Liver (tissue), 8 donors: ENCODE measurements at regions not wholly inside any gene's neighbourhood (a gene's known extent, or its start where the extent isn't known, plus 50 kb on each side); places are given as distances from the start of the nearest gene placed in this dataset.

ENCODE experiments used
- DNase-seq: peaks from one replicate; pipeline ENCODE4 v3.0.0-alpha.2; 2017; ENCODE audit warnings: low spot score
- H3K27ac ChIP-seq, 2 donors: one replicate each; pipeline ENCODE4 v1.7.0; 2013; ENCODE audit warnings: inconsistent platforms in 2 of 2, low read length in 2 of 2, control low read depth in 1 of 2, low read depth in 1 of 2, mild to moderate bottlenecking in 1 of 2
- H3K27me3 ChIP-seq, 4 donors: one replicate each; pipeline versions ENCODE4 v1.6.1 to v1.7.0; 2013; ENCODE audit warnings: low read length in 3 of 4, inconsistent platforms in 1 of 4, mild to moderate bottlenecking in 1 of 4, moderate library complexity in 1 of 4; ENCODE audit not compliant: control insufficient read depth in 4 of 4, insufficient read depth in 4 of 4
- H3K36me3 ChIP-seq, 4 donors: one replicate each; pipeline versions ENCODE4 v1.6.1 to v1.7.0; 2013; ENCODE audit warnings: low read length in 3 of 4, mild to moderate bottlenecking in 3 of 4, low read depth in 1 of 4, moderate library complexity in 1 of 4; ENCODE audit not compliant: control insufficient read depth in 4 of 4, insufficient read depth in 3 of 4
- H3K4me1 ChIP-seq, 4 donors: one replicate each; pipeline versions ENCODE4 v1.6.1 to v1.7.0; 2013; ENCODE audit warnings: low read length in 3 of 4, mild to moderate bottlenecking in 3 of 4, moderate library complexity in 1 of 4; ENCODE audit not compliant: control insufficient read depth in 4 of 4, insufficient read depth in 4 of 4
- H3K4me3 ChIP-seq, 3 donors: one replicate each; pipeline versions ENCODE4 v1.6.1 to v1.7.0; 2013; ENCODE audit warnings: low read length in 3 of 3, control low read depth in 1 of 3, low read depth in 1 of 3, mild to moderate bottlenecking in 1 of 3
- H3K9ac ChIP-seq, 2 donors: one replicate each; pipeline ENCODE4 v1.7.0; 2013; ENCODE audit warnings: low read length in 2 of 2, mild to moderate bottlenecking in 2 of 2, moderate library complexity in 2 of 2, control low read depth in 1 of 2, low read depth in 1 of 2
- H3K9me3 ChIP-seq, 4 donors: one replicate each; pipeline versions ENCODE4 v1.6.1 to v1.7.0; 2013; ENCODE audit warnings: low read length in 3 of 4; ENCODE audit not compliant: control insufficient read depth in 4 of 4
- EGR1 ChIP-seq, 2 donors: IDR thresholded peaks; 2 replicates each; pipeline ENCODE4 v1.6.1; 2016 to 2018; ENCODE audit warnings: antibody characterized with exemption in 2 of 2, low read depth in 2 of 2
- FOXA1 ChIP-seq: IDR thresholded peaks from 2 replicates; pipeline ENCODE4 v1.6.1; 2016; ENCODE audit warnings: antibody characterized with exemption
- FOXA2 ChIP-seq: IDR thresholded peaks from 2 replicates; pipeline ENCODE4 v1.6.1; 2016; ENCODE audit warnings: antibody characterized with exemption
- GABPA ChIP-seq, 2 donors: IDR thresholded peaks in 1 of 2; conservative IDR thresholded peaks in 1 of 2; 2 replicates each; pipeline ENCODE4 v1.6.1; 2016; ENCODE audit warnings: antibody characterized with exemption in 2 of 2, mild to moderate bottlenecking in 1 of 2, moderate library complexity in 1 of 2
- HNF4A ChIP-seq, 2 donors: conservative IDR thresholded peaks; 2 replicates each; pipeline ENCODE4 v1.6.1; 2016; ENCODE audit warnings: antibody characterized with exemption in 2 of 2, mild to moderate bottlenecking in 2 of 2
- HNF4G ChIP-seq: IDR thresholded peaks from 2 replicates; pipeline ENCODE4 v1.6.1; 2016; ENCODE audit warnings: antibody characterized with exemption
- JUND ChIP-seq, 2 donors: IDR thresholded peaks; 2 replicates each; pipeline ENCODE4 v1.6.1; 2016; ENCODE audit warnings: antibody characterized with exemption in 2 of 2
- RAD21 ChIP-seq, 2 donors: IDR thresholded peaks; 2 replicates each; pipeline ENCODE4 v1.6.1; 2016; ENCODE audit warnings: antibody characterized with exemption in 2 of 2, mild to moderate bottlenecking in 2 of 2
- RXRA ChIP-seq, 2 donors: IDR thresholded peaks; 2 replicates each; pipeline ENCODE4 v1.6.1; 2017 to 2018; ENCODE audit warnings: antibody characterized with exemption in 2 of 2, mild to moderate bottlenecking in 1 of 2
- TAF1 ChIP-seq: conservative IDR thresholded peaks from 2 replicates; pipeline ENCODE4 v1.6.1; 2016; ENCODE audit warnings: antibody characterized with exemption, mild to moderate bottlenecking
- YY1 ChIP-seq: IDR thresholded peaks from 2 replicates; pipeline ENCODE4 v1.6.1; 2016; ENCODE audit warnings: antibody characterized with exemption, mild to moderate bottlenecking
- WGBS: extraction: QIAGEN DNeasy Blood & Tissue Kit; methylation state at CpG from one replicate; pipeline ENCODE4 v1.1.7; 2013; 5-methylcytosine and 5-hydroxymethylcytosine counted together
- TF ChIP-seq, protein P1 (sequence below): IDR thresholded peaks from 2 replicates; pipeline ENCODE4 v1.6.1; 2016; ENCODE audit warnings: antibody characterized with exemption, mild to moderate bottlenecking
- TF ChIP-seq, protein P2 (sequence below): IDR thresholded peaks from 2 replicates; pipeline ENCODE4 v1.6.1; 2016; ENCODE audit warnings: antibody characterized with exemption
- TF ChIP-seq, protein P3 (sequence below): IDR thresholded peaks from 2 replicates; pipeline ENCODE4 v1.6.1; 2016; ENCODE audit warnings: antibody characterized with exemption
- TF ChIP-seq, protein P4 (sequence below): fragments of 150-350 bp; IDR thresholded peaks from 2 replicates; pipeline ENCODE4 v1.5.1; 2017; ENCODE audit warnings: improper control_type of control experiment, low read depth, low read length; ENCODE audit not compliant: missing input control
- donor health status: healthy.
- donor health status: healthy.
- donor health status: healthy.
- donor health status: healthy.
- donor health status: healthy.

DNA sequence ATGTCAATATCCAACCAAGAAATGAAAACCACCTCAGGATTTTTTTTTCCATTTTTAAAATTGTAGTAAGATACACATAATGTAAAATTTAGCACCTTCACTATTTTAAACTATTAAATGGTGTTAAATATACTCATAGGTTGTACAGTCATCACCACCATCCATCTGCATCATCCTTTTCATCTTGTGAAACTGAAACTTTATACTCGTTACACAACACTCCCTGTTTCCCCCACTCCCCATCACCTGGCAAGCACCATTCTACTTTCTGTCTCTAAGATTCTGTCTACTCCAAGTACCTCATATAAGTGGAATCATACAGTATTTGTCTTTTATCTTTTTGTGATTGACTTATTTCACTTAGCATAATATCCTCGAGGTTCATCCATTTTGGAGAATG is 335.2 kb upstream of the NPSR1 start (continued):
- TF ChIP-seq, protein P1, sequence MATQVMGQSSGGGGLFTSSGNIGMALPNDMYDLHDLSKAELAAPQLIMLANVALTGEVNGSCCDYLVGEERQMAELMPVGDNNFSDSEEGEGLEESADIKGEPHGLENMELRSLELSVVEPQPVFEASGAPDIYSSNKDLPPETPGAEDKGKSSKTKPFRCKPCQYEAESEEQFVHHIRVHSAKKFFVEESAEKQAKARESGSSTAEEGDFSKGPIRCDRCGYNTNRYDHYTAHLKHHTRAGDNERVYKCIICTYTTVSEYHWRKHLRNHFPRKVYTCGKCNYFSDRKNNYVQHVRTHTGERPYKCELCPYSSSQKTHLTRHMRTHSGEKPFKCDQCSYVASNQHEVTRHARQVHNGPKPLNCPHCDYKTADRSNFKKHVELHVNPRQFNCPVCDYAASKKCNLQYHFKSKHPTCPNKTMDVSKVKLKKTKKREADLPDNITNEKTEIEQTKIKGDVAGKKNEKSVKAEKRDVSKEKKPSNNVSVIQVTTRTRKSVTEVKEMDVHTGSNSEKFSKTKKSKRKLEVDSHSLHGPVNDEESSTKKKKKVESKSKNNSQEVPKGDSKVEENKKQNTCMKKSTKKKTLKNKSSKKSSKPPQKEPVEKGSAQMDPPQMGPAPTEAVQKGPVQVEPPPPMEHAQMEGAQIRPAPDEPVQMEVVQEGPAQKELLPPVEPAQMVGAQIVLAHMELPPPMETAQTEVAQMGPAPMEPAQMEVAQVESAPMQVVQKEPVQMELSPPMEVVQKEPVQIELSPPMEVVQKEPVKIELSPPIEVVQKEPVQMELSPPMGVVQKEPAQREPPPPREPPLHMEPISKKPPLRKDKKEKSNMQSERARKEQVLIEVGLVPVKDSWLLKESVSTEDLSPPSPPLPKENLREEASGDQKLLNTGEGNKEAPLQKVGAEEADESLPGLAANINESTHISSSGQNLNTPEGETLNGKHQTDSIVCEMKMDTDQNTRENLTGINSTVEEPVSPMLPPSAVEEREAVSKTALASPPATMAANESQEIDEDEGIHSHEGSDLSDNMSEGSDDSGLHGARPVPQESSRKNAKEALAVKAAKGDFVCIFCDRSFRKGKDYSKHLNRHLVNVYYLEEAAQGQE = no peak
- no peak for TF ChIP-seq JUND (IDR thresholded peaks at IDR 0.05)
- no peak for TF ChIP-seq TAF1
- TF ChIP-seq RXRA (IDR thresholded peaks at IDR 0.05) = no peak
- no peak for TF ChIP-seq GABPA (IDR thresholded peaks at IDR 0.05 in 1 of 2, conservative IDR thresholded peaks at IDR 0.05 in 1 of 2)
- TF ChIP-seq, protein P2, sequence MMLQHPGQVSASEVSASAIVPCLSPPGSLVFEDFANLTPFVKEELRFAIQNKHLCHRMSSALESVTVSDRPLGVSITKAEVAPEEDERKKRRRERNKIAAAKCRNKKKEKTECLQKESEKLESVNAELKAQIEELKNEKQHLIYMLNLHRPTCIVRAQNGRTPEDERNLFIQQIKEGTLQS = no peak

DNA sequence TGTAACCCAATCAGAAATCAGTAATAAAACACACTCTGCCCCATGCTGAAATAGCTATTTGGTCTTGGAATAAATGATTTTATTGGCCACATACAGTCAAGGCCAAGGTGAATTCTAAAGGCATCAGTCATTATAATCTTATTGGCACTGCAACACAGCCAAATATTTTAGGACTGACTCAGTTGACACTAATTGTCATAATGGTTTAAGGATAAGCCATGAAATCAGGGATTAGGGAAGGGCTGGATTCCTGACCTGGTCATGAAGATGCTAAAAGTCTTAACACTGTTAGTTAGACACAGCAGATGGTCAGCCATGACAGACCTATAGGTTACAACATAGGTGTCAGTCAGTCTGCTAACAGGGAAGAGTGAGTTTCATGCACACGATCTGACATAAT is 330.3 kb upstream of the NPSR1 start:
- peaks cover 0 to 2% (median 0%) of the 10 kb centered on the region in 4 donors for H3K27me3 ChIP-seq
- WGBS = 82% methylated on average over 1 of the region's 1 CpG
- no peak for DNase-seq

DNA sequence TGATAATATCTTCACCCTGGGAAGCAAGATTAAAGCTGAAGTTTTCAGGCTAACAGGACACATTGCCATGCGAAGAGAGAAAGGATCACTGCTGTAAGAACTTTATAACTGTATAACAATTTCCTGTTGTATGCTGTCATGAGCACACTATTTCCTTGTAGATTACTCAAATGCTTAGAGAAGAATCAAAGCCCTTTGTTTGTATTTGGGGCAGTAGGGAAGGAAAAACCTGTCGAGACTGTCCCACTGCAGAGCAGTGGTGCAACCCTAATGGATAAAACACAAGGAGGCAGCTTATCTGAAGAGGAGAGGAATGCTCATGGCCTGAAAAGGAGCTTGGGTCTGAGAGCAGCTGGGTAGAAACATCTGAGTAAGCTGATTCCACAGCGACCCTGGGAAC is 327.7 kb upstream of the NPSR1 start:
- no peak overlapping the region for H3K9ac ChIP-seq
- no peaks in the 10 kb centered on the region for H3K36me3 ChIP-seq
- H3K4me3 ChIP-seq = no peak overlapping the region
- H3K27me3 ChIP-seq = peaks cover 0 to 2% (median 0%) of the 10 kb centered on the region in 4 donors
- H3K4me1 ChIP-seq = no peaks in the 10 kb centered on the region
- H3K9me3 ChIP-seq = no peaks in the 10 kb centered on the region
- DNase-seq = no peak
- no peak overlapping the region for H3K27ac ChIP-seq
- 72% methylated on average over 3 of the region's 3 CpGs for WGBS
- TF ChIP-seq RAD21 (IDR thresholded peaks at IDR 0.05) (no peak), FOXA2 (no peak), YY1 (no peak), FOXA1 (no peak), JUND (IDR thresholded peaks at IDR 0.05) (no peak), HNF4G (no peak), GABPA (IDR thresholded peaks at IDR 0.05 in 1 of 2, conservative IDR thresholded peaks at IDR 0.05 in 1 of 2) (no peak), HNF4A (conservative IDR thresholded peaks at IDR 0.05) (no peak)
- TF ChIP-seq, protein P3, sequence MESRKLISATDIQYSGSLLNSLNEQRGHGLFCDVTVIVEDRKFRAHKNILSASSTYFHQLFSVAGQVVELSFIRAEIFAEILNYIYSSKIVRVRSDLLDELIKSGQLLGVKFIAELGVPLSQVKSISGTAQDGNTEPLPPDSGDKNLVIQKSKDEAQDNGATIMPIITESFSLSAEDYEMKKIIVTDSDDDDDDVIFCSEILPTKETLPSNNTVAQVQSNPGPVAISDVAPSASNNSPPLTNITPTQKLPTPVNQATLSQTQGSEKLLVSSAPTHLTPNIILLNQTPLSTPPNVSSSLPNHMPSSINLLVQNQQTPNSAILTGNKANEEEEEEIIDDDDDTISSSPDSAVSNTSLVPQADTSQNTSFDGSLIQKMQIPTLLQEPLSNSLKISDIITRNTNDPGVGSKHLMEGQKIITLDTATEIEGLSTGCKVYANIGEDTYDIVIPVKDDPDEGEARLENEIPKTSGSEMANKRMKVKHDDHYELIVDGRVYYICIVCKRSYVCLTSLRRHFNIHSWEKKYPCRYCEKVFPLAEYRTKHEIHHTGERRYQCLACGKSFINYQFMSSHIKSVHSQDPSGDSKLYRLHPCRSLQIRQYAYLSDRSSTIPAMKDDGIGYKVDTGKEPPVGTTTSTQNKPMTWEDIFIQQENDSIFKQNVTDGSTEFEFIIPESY = no peak
- TF ChIP-seq, protein P1 = no peak

More for the DNA sequence above, 330.3 kb upstream of the NPSR1 start:
- H3K9ac ChIP-seq = no peak overlapping the region
- TF ChIP-seq YY1 (no peak), EGR1 (IDR thresholded peaks at IDR 0.05; ENCODE audit: low read depth in 2 of 2) (no peak)
- TF ChIP-seq, protein P3 = no peak
- TF ChIP-seq, protein P4, sequence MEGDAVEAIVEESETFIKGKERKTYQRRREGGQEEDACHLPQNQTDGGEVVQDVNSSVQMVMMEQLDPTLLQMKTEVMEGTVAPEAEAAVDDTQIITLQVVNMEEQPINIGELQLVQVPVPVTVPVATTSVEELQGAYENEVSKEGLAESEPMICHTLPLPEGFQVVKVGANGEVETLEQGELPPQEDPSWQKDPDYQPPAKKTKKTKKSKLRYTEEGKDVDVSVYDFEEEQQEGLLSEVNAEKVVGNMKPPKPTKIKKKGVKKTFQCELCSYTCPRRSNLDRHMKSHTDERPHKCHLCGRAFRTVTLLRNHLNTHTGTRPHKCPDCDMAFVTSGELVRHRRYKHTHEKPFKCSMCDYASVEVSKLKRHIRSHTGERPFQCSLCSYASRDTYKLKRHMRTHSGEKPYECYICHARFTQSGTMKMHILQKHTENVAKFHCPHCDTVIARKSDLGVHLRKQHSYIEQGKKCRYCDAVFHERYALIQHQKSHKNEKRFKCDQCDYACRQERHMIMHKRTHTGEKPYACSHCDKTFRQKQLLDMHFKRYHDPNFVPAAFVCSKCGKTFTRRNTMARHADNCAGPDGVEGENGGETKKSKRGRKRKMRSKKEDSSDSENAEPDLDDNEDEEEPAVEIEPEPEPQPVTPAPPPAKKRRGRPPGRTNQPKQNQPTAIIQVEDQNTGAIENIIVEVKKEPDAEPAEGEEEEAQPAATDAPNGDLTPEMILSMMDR = no peak
- H3K27ac ChIP-seq = no peak overlapping the region
- no peak overlapping the region for H3K4me3 ChIP-seq
- H3K4me1 ChIP-seq = no peaks in the 10 kb centered on the region
- no peaks in the 10 kb centered on the region for H3K9me3 ChIP-seq
- H3K36me3 ChIP-seq = no peaks in the 10 kb centered on the region
